ENCODE measurements at regions not wholly inside any gene's neighbourhood (a gene's known extent, or its start where the extent isn't known, plus 50 kb on each side); places are given as distances from the start of the nearest gene placed in this dataset.

DNA sequence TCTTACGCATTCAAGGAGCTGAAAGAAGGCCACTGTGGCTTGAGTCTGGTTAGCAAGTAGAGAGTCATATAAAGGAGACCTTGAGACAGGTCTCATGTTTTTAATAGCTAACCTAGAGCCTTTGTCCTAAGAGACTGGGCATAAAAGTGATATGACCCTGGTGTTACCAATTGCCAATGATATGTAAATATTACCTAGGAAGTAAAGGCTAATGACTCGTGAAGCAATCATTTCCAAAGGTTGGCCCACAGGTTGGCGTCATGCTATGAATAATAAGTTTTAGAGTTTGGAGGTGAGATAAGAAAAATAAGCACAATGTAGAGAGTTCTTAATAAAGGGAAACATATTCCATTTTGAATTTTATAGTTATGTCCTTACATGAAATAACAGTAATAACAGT lies 116.6 kb upstream of the PLEKHA5 start:
- Histone ChIP-seq H3K27me3 (ENCODE audit: control insufficient read depth, insufficient read depth, low read length) (no peaks in the 10 kb centered on the region), H3K4me3 (ENCODE audit: insufficient read depth, low read depth, low read length) (no peak overlapping the region), H3K36me3 (replicated peaks; ENCODE audit: control insufficient read depth, insufficient read depth, low read length) (no peaks in the 10 kb centered on the region)
- DNase-seq = no peak

GRCh38 chr12:19014240-19014639 lies 115.3 kb upstream of the PLEKHA5 start:
- H3K36me3 ChIP-seq (replicated peaks; ENCODE audit: control insufficient read depth, insufficient read depth, low read length) = no peaks in the 10 kb centered on the region
- no peak overlapping the region for H3K4me3 ChIP-seq (ENCODE audit: insufficient read depth, low read depth, low read length)
- no peak for DNase-seq
- no peaks in the 10 kb centered on the region for H3K27me3 ChIP-seq (ENCODE audit: control insufficient read depth, insufficient read depth, low read length)

- Histone ChIP-seq H3K36me3 (replicated peaks; ENCODE audit: control insufficient read depth, insufficient read depth, low read length) (no peaks in the 10 kb centered on the region), H3K4me3 (ENCODE audit: insufficient read depth, low read depth, low read length) (no peak overlapping the region)
- DNase-seq = no peak
These were observed 114.2 kb upstream of the PLEKHA5 start for GRCh38 chr12:19015285-19015684.

DNA sequence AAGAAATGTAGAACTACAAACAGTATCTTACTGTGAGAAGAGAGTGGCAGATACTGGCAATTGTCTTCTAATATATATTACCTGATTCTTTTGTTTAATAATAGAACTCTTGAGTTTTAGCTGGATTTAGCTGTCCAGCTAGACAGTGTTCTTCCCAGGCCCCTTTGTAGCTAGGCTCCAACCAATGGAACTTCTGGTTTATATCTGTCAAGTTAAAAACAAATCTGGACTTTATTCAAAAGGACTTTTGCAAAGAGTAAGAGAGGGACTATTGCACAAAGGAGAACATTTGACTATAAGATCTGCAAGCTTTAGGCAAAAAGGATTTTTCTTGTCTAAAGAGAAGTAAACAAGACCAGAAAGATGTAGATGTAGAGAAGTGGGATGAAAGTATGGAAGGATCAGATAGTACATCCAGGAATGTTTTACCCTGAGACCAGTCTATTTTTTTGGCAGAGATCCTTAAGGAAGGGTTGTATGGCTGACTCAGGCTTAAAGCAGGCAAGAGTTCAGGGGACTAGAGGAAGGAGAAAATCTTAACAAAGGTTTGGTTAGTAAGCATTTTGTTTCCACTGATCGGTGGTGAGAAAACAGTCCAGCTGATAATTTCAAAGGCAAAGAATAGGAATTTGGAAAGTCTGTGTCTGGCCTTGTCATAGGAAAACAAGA lies 111.1 kb upstream of the PLEKHA5 start:
- Histone ChIP-seq H3K36me3 (replicated peaks; ENCODE audit: control insufficient read depth, insufficient read depth, low read length) (no peaks in the 10 kb centered on the region), H3K27me3 (ENCODE audit: control insufficient read depth, insufficient read depth, low read length) (no peaks in the 10 kb centered on the region), H3K4me3 (ENCODE audit: insufficient read depth, low read depth, low read length) (no peak overlapping the region)
- no peak for DNase-seq

More at GRCh38 chr12:19015285-19015684, 114.2 kb upstream of the PLEKHA5 start:
- no peaks in the 10 kb centered on the region for H3K27me3 ChIP-seq (ENCODE audit: control insufficient read depth, insufficient read depth, low read length)

DNA sequence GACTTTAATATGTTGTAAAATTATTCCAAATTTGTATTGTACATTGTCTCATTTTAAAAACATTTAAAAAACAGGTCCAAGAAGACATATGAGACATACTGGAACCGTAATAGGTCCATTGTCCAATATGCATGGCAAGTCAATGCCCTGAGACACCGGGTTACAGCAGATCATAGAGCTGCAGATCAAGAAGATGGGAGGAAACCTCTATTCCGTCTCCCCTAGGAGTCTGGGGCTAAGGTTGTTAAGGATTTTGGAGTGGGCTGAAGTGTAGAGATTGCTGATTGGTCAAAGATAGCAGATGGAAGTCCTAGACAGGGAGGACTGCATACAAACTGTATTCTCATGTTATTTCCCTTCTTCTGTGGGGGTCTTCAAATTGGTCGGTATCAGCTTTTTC lies 108.3 kb upstream of the PLEKHA5 start:
- no peak overlapping the region for H3K4me3 ChIP-seq (ENCODE audit: insufficient read depth, low read depth, low read length)
- H3K27me3 ChIP-seq (ENCODE audit: control insufficient read depth, insufficient read depth, low read length) = no peaks in the 10 kb centered on the region
- no peaks in the 10 kb centered on the region for H3K36me3 ChIP-seq (replicated peaks; ENCODE audit: control insufficient read depth, insufficient read depth, low read length)
- no peak for DNase-seq

GRCh38 chr12:19021646-19022045 lies 107.9 kb upstream of the PLEKHA5 start:
- Histone ChIP-seq H3K36me3 (replicated peaks; ENCODE audit: control insufficient read depth, insufficient read depth, low read length) (no peaks in the 10 kb centered on the region), H3K27me3 (ENCODE audit: control insufficient read depth, insufficient read depth, low read length) (no peaks in the 10 kb centered on the region), H3K4me3 (ENCODE audit: insufficient read depth, low read depth, low read length) (no peak overlapping the region)
- DNase-seq = no peak

DNA sequence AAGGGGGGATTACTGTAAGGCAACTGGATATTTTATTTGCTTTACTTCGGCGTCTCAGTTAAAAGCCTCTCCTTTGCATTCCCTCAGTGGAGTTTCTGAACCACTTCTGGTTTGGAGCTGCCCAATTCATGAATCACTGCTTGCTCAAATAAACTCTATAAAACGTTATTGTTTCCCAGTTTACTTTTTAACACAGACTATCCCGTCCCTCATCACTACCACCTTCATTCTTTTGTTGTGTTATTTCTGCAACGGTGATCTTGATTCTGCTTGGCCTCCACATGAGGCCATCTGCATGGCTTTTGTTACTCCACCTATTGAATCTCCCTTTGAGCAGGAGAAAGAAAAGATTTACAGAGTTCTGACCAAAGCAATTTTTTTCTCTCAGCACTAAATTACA lies 104.0 kb upstream of the PLEKHA5 start:
- DNase-seq = no peak
- Histone ChIP-seq H3K36me3 (replicated peaks; ENCODE audit: control insufficient read depth, insufficient read depth, low read length) (no peaks in the 10 kb centered on the region), H3K4me3 (ENCODE audit: insufficient read depth, low read depth, low read length) (no peak overlapping the region), H3K27me3 (ENCODE audit: control insufficient read depth, insufficient read depth, low read length) (no peaks in the 10 kb centered on the region)

DNA sequence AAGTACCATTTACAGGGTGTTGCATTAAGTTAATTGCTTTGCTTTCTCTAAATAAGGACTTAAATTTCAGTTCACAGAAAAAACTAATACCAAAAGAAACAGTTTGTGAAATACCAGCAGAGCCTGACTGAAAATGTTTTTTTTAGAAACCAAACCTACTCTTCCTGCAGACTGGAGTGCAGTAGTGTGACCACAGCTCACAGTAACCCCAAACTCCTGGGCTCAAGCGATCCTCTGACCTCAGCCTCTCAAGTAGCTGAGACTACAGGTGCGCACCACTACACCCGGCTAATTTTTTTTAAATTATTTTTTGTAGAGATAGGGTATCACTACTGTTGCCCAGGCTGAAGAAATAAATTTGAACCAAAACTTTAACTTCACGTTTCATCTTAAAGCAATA lies 103.5 kb upstream of the PLEKHA5 start:
- Histone ChIP-seq H3K27me3 (ENCODE audit: control insufficient read depth, insufficient read depth, low read length) (no peaks in the 10 kb centered on the region), H3K4me3 (ENCODE audit: insufficient read depth, low read depth, low read length) (no peak overlapping the region), H3K36me3 (replicated peaks; ENCODE audit: control insufficient read depth, insufficient read depth, low read length) (no peaks in the 10 kb centered on the region)
- no peak for DNase-seq

DNA sequence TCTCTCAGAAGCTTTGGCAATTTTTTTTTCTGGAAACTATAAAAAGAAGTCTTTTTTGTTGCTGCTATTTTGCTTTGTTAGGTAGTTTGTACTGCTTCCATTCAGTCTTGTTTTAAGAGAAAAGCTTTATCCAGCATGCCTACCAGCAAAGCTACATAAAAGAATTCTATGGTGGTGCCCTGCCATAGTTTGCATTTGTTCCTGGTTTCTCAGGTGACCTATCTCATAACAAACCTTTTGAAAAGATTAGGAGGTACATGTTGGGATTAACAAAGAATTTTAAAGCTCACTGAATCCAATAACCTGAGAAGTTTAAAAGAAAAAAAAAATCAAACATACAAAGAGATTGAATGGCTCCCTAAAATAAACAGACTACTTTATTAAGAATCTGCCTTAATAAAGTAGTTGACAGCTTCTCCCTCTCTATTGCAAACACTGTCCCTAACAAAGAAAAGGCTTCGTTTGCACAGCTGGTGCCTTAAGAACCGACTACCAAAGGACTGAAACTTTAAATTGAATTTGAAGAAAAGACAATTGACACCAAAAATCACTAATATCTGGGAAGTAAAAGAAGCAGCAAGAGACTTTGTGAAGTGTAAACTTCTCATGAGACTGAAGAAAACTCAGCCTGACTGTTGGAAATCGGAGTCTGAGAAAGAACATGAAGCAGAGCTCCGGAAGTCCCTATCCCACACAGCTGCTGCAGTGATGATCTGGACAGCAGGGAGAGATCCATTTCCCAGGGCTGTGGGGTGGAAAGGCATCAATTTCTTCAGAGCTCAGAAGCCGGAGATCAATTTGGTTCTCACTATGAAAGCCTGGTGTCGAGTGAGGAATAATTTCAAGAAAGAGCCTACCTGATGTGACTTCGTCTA lies 102.7 kb upstream of the PLEKHA5 start:
- no peak overlapping the region for H3K4me3 ChIP-seq (ENCODE audit: insufficient read depth, low read depth, low read length)
- no peak for DNase-seq
- no peaks in the 10 kb centered on the region for H3K36me3 ChIP-seq (replicated peaks; ENCODE audit: control insufficient read depth, insufficient read depth, low read length)
- H3K27me3 ChIP-seq (ENCODE audit: control insufficient read depth, insufficient read depth, low read length) = no peaks in the 10 kb centered on the region

DNA sequence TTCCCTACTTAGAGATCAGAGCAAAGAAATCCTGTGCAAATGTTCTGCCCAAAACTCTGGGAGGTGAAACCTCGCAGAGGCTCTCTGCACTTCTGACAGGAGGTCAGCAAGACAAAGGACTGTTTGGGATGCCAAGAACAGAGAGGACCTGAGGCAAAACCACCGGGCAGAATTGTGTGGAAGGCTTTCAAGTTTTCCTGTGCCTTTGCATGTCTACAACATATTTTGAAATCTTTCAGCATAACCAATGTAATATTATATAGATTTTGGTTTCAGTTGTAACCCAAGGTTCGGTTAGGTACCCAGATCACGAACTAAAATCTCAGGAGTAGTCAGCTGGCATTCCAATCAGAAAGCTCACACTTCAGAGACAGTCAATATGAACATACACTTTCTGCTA lies 99.4 kb upstream of the PLEKHA5 start:
- Histone ChIP-seq H3K27me3 (ENCODE audit: control insufficient read depth, insufficient read depth, low read length) (no peaks in the 10 kb centered on the region), H3K36me3 (replicated peaks; ENCODE audit: control insufficient read depth, insufficient read depth, low read length) (no peaks in the 10 kb centered on the region), H3K4me3 (ENCODE audit: insufficient read depth, low read depth, low read length) (no peak overlapping the region)
- DNase-seq = no peak

- Histone ChIP-seq H3K27me3 (ENCODE audit: control insufficient read depth, insufficient read depth, low read length) (no peaks in the 10 kb centered on the region), H3K4me3 (ENCODE audit: insufficient read depth, low read depth, low read length) (no peak overlapping the region), H3K36me3 (replicated peaks; ENCODE audit: control insufficient read depth, insufficient read depth, low read length) (no peaks in the 10 kb centered on the region)
- no peak for DNase-seq
These were observed 98.9 kb upstream of the PLEKHA5 start for GRCh38 chr12:19030603-19031002.

- H3K27me3 ChIP-seq (ENCODE audit: control insufficient read depth, insufficient read depth, low read length) = no peaks in the 10 kb centered on the region
- H3K36me3 ChIP-seq (replicated peaks; ENCODE audit: control insufficient read depth, insufficient read depth, low read length) = no peaks in the 10 kb centered on the region
- no peak overlapping the region for H3K4me3 ChIP-seq (ENCODE audit: insufficient read depth, low read depth, low read length)
- no peak for DNase-seq
These were observed 98.5 kb upstream of the PLEKHA5 start for GRCh38 chr12:19031032-19031431.

DNA sequence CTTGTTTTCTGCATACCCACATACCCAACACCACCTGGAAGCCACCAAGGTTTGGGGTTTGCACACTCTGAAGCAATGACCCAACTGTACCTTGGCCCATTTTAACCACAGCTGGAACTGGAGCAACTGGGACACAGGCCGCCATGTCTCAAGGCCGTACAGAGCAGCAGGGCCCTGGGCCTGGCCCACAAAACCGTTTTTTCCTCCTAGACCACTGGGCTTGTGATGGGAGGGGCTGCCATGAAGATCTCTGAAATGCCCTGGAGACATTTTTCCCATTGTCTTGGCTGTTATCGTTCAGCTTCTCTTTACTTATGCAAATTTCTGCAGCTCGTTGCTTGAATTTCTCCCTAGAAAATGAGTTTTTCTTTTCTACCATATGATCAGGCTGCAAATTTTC lies 96.7 kb upstream of the PLEKHA5 start:
- H3K4me3 ChIP-seq (ENCODE audit: insufficient read depth, low read depth, low read length) = no peak overlapping the region
- no peaks in the 10 kb centered on the region for H3K27me3 ChIP-seq (ENCODE audit: control insufficient read depth, insufficient read depth, low read length)
- DNase-seq = no peak
- no peaks in the 10 kb centered on the region for H3K36me3 ChIP-seq (replicated peaks; ENCODE audit: control insufficient read depth, insufficient read depth, low read length)

DNA sequence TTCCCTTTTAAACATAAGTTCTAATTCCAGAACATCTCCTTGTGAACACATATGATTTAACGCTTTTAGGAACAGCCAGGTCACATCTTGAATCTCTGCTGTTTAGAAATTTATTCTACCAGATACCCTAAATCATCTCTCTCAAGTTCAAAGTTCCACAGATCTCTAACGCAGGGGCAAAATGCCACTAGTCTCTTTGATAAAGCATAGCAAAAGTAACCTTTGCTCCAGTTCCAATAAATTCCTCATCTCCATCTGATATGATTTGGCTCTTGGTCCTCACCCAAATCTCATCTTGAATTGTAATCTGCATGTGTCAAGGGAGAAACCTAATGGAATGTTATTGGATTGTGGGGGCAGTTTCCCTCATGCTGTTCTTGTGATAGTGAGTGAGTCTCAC lies 96.3 kb upstream of the PLEKHA5 start:
- Histone ChIP-seq H3K27me3 (ENCODE audit: control insufficient read depth, insufficient read depth, low read length) (no peaks in the 10 kb centered on the region), H3K36me3 (replicated peaks; ENCODE audit: control insufficient read depth, insufficient read depth, low read length) (no peaks in the 10 kb centered on the region), H3K4me3 (ENCODE audit: insufficient read depth, low read depth, low read length) (no peak overlapping the region)
- DNase-seq = no peak

DNA sequence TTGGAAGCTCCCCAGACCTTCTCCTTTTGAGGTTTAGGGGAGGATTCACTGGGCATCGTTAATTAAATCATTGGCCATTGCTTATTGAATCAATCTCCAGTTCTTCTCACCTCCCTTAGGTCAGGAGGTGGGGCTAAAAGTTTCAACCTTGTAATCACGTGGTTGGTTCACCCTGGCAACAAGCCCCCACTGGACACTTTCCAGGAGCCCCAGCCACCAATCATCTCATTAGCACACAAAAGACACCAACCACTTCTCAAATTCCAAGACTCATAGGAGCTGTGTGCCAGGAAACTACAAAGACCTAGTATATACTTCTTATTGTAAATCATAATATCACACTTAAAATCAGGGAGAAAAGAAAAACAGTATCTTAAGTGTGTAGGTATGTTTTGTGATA lies 94.6 kb upstream of the PLEKHA5 start:
- Histone ChIP-seq H3K27me3 (ENCODE audit: control insufficient read depth, insufficient read depth, low read length) (no peaks in the 10 kb centered on the region), H3K4me3 (ENCODE audit: insufficient read depth, low read depth, low read length) (no peak overlapping the region), H3K36me3 (replicated peaks; ENCODE audit: control insufficient read depth, insufficient read depth, low read length) (no peaks in the 10 kb centered on the region)
- DNase-seq = no peak
